Inferior parietal cortex (tissue), 1 donor: ENCODE measurements at regions not wholly inside any gene's neighbourhood (a gene's known extent, or its start where the extent isn't known, plus 50 kb on each side); places are given as distances from the start of the nearest gene placed in this dataset.
"Not testable (repeated sequence)": the region's sequence is repeated elsewhere in the genome, so short reads cannot be mapped to it uniquely, and the experiment has no call there.

Experiments used
- DNase-seq: peaks from one replicate; pipeline ENCODE4 v3.0.0-alpha.2; 2016; ENCODE audit errors: extremely low spot score

- no peak for DNase-seq
Measured at GRCh38 chr10:81108516-81109199, 571.0 kb downstream of the SH2D4B start.

DNA sequence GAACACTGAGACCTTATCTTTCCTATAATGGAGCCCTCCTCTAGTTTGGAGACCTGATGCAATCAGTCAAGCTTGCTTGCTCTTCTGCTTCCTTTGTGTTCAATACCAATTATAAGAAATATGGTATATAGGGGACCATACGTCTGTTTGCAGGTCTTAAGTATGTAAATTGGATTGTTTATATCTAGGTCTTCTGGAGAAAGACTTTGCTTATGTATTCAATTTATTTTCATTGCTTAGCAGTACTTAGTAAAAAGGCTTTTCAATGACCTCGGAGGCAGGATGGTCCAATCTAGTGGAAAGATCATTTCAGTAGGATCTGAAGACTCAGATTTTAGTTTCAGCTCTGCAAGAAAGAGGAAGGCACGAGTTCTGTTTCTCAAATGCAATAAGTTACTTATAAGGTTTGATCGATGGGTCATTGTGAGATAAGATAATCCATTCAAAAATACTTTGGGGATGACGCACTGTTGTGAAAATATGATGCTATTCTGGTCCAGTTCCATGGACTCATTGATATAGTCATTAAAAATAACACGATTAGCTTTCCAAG, 571.6 kb downstream of the SH2D4B start:
- no peak for DNase-seq

DNA sequence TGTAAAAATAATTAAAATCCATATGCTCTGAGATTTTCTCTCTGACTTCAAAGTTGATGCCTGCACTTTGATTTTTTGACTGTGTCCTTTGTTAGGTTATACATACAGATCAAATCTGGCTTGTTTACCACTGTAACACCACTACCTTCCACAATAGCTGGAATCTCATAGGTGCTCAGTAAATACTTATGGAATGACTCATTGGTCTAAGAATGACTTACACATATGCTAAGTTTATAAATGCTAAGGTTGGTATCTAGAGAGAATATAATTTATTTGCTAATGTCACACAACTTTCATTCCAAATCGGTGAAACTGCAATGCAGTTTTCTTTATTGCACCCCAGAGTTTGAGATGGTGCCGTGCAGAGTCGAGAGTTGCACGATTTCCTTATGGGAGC, 578.5 kb downstream of the SH2D4B start:
- no peak for DNase-seq

- no peak for DNase-seq
Measured at GRCh38 chr10:81116990-81117389, 579.3 kb downstream of the SH2D4B start.

GRCh38 chr10:81127931-81128330, 590.2 kb downstream of the SH2D4B start:
- DNase-seq = no peak

GRCh38 chr10:81130014-81130413, 592.3 kb downstream of the SH2D4B start:
- no peak for DNase-seq

DNA sequence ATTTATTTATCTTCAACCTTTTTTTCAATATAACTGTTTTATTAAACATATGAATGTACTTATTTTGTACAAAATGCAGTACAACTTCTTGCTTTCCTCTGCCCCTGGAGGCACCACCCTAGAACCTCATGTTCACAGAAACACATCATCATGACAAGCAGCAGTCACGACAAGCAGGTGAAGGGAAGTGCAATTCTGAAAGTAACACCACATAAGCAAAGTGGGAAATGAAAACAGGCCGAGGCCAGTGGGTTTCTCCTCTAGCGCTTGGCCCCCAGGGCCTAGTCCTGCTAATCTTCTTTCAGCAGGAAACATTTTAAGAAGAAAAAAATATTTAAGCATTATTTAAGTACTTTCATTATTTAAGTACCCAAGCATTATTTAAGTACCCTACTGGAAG, 598.1 kb downstream of the SH2D4B start:
- DNase-seq = no peak

DNA sequence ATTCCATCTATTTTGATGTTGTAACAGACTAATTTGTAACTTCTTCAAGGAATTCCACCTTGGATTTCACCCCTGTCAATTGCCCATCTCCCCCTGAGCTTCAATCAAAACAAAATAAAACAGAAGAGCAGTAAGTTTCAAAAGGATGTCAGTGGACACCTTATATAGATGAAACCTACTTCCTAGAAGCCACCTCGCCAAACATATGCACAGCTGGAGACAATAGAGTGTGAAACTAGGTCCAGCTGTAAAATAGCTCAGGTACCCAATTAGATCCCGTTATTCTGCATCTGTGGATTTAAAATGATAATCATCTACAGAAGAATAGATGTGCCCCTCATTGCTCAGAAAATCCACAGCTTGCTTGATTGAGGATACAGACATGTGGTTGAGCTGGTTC, 598.6 kb downstream of the SH2D4B start:
- no peak for DNase-seq

DNA sequence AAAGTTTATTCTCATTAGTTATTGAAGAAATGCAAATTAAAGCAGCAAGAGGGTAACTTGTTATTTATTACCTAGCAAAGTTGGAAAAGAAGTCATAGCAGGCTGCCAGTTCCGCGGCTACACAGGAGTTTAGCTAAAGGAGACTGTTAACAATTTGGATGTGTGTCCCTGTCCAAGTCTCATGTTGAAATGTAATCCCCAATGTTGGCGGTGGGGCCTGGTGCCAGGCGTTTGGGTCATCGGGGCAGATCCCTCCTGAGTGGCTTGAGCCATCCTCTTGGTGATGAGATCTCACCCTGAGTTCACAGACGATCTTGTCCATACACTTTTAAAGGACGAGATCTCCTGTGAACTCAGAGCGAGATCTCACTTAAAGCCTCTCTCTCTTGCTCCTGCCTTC, 608.3 kb downstream of the SH2D4B start:
- DNase-seq = no peak

GRCh38 chr10:81146436-81146835, 608.7 kb downstream of the SH2D4B start:
- DNase-seq = no peak

DNA sequence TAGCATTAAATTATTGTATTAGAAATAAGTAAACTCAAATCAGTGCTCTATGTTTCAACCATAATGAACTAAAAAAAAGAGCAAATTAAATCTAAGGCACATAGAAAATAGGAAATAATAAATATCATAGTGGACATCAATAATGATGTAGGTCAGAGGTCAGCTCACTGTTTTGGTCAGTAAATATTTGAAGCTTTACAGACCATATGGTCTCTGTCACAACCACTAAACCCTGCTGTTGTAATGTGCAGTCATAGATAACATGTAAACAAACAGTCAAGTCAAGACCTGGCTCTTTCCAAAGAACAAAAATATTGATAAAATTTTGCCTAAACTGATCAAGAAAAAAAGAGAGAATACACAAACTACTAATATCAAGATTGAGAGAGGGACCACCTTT, 615.0 kb downstream of the SH2D4B start:
- DNase-seq = no peak

DNA sequence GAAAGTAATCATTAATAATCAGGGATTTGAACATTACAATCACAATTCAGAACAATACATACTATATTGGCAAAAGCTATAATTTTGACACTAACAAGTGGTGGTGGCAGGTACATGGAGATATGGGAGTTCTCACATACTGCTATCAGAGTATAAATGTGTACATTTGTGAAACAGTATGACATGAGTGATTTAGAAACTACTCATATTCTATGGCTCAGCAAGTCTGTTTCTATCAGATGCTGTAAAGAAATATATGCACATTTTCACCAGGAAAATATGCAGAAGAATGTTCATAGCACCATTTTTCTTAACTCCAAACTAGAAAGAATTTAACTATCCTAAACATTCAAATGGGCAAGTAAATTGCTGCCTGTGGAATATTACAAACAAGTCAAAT, 620.0 kb downstream of the SH2D4B start:
- no peak for DNase-seq

- no peak for DNase-seq
Measured at GRCh38 chr10:81177651-81178244, 640.0 kb downstream of the SH2D4B start.

GRCh38 chr10:81179324-81179723, 641.6 kb downstream of the SH2D4B start:
- DNase-seq = no peak

- peak; percentile 31 for DNase-seq
Measured at GRCh38 chr10:81179805-81180452, 642.2 kb downstream of the SH2D4B start.

DNA sequence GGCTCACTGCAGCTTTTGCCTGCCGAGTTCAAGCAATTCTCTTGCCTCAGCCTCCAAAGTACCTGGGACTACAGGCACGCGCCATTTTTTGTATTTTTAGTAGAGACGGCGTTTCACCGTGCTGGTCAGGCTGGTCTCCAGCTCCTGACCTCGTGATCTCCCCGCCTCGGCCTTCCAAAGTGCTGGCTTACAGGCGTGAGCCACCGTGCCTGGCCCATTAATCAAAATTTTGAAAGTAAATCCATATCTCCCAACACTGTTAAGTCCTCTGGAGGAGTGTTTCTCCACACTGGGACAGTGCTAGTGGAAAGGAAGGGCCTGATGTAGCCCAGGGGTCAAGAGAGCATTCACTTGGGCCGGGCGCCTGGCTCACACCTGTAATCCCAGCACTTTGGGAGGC, 644.6 kb downstream of the SH2D4B start:
- DNase-seq = no peak

DNA sequence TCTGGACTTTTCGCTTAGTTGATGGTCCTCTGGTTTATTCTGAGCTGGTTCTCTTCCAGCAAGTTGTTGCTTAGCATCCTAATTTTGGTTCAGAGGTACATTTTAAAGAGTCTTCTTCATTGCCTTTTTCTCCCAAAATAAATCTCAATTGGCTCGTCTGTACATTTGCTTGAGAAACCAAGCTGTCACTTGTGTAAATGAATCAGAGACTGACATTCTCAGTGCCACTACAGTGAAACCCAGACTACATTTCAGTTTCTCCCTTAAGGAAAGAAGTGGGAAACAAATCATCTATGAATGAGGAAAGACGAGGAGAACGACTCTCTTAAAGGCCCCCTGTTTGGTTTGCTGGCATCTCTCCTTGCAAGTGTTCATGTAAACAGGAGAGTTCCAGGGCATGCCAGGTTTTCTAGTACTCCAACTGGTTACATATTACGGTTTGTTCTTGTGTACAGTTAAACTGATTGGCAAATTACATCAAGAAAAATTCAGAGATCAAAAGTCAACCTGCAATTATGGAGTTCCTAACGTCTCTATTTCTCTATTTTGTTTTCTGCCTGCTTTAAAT, 654.6 kb downstream of the SH2D4B start:
- no peak for DNase-seq

- no peak for DNase-seq
Measured at GRCh38 chr10:81200801-81201200, 663.1 kb downstream of the SH2D4B start.

GRCh38 chr10:81207359-81207758, 667.6 kb upstream of the NRG3 start:
- DNase-seq = not testable (repeated sequence)

DNA sequence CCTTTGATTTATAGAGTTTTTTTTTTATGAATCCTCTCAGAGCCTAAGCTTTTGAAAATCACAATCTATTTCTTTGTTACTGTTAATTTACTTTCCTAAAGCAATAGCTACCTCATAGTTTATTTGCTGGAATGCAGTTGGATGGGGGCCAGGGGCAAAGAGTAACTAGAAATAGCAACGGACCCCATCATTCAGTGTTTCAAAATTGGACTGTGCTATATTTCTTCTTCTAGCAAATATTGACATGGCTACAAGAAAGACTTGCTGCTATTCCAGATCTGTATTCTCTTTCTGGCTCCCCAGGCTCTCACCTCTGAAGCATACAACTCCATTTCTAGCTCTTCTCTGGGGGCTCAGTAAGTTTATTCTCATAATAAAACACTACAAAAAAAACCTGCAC, 661.6 kb upstream of the NRG3 start:
- no peak for DNase-seq

DNA sequence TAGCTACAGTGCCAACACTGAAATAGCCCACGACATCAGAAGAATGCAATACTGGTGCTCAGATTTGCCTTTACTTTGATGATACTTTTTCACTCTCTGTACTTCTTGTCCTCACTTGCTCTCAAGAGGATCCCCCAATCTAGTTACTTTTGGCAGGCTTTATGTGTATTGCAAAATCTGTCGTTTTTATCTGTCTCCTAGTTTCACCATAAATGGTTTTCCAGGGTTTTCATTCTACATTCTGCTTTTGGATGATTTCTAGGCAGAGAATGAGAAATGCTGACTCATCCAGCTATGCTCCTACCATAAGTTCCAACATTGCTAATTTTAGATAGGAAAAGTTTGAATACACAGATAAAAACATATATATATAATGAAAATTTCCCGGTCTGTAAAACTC, 659.5 kb upstream of the NRG3 start:
- peak; percentile 7 for DNase-seq

GRCh38 chr10:81216949-81217348, 658.0 kb upstream of the NRG3 start:
- DNase-seq = no peak

GRCh38 chr10:81218307-81218706, 656.7 kb upstream of the NRG3 start:
- no peak for DNase-seq
